H9 (cell line): ENCODE measurements at regions not wholly inside any gene's neighbourhood (a gene's known extent, or its start where the extent isn't known, plus 50 kb on each side); places are given as distances from the start of the nearest gene placed in this dataset.

Source experiments
- DNase-seq: peaks from one replicate; pipeline ENCODE4 v3.0.0-alpha.2; 2017
- H2AFZ ChIP-seq: one replicate; pipeline ENCODE4 v1.6.1; 2013; ENCODE audit warnings: mild to moderate bottlenecking, low read length, control low read depth, moderate library complexity
- H2AK5ac ChIP-seq: 2 replicates; pipeline ENCODE4 v1.6.1; 2013; ENCODE audit warnings: low read length, control low read depth, mixed read lengths; ENCODE audit not compliant: insufficient read length
- H2BK120ac ChIP-seq: one replicate; pipeline ENCODE4 v1.6.1; 2013; ENCODE audit warnings: low read depth, mild to moderate bottlenecking, low read length, control low read depth, inconsistent platforms; ENCODE audit not compliant: poor library complexity, severe bottlenecking
- H2BK12ac ChIP-seq: 2 replicates; pipeline ENCODE4 v1.6.1; 2013; ENCODE audit warnings: low read length, control low read depth, mixed read lengths, low read depth; ENCODE audit not compliant: insufficient read length
- H2BK15ac ChIP-seq: 2 replicates; pipeline ENCODE4 v1.6.1; 2013; ENCODE audit warnings: low read depth, low read length, control low read depth
- H2BK20ac ChIP-seq: one replicate; pipeline ENCODE4 v1.6.1; 2013; ENCODE audit warnings: low read depth, mild to moderate bottlenecking, low read length, control low read depth, inconsistent platforms; ENCODE audit not compliant: poor library complexity, severe bottlenecking
- H2BK5ac ChIP-seq: 2 replicates; pipeline ENCODE4 v1.6.1; 2013; ENCODE audit warnings: low read length, control low read depth, mixed read lengths; ENCODE audit not compliant: insufficient read length
- H3K14ac ChIP-seq: 2 replicates; pipeline ENCODE4 v1.6.1; 2013; ENCODE audit warnings: low read length, control low read depth; ENCODE audit not compliant: insufficient read depth
- H3K18ac ChIP-seq: 2 replicates; pipeline ENCODE4 v1.6.1; 2013; ENCODE audit warnings: low read depth, mild to moderate bottlenecking, mixed read lengths, low read length, control low read depth; ENCODE audit not compliant: insufficient read length
- H3K23ac ChIP-seq: 2 replicates; pipeline ENCODE4 v1.6.1; 2013; ENCODE audit warnings: low read length, control low read depth, mixed read lengths, low read depth; ENCODE audit not compliant: insufficient read length
- H3K23me2 ChIP-seq: 2 replicates; pipeline ENCODE4 v1.6.1; 2013; ENCODE audit warnings: low read depth, mild to moderate bottlenecking, mixed read lengths, low read length, control low read depth; ENCODE audit not compliant: insufficient read length, poor library complexity, severe bottlenecking
- H3K27ac ChIP-seq: 2 replicates; pipeline ENCODE4 v1.5.1; 2013; ENCODE audit warnings: low read length, control low read depth, mixed read lengths, low read depth; ENCODE audit not compliant: insufficient read length
- H3K27me3 ChIP-seq: 2 replicates; pipeline ENCODE4 v1.6.1; 2013; ENCODE audit warnings: low read length, control low read depth, inconsistent platforms; ENCODE audit not compliant: insufficient read depth
- H3K4ac ChIP-seq: 2 replicates; pipeline ENCODE4 v1.6.1; 2013; ENCODE audit warnings: low read depth, mild to moderate bottlenecking, control low read depth, inconsistent platforms, low read length, moderate library complexity
- H3K4me1 ChIP-seq: 2 replicates; pipeline ENCODE4 v1.6.1; 2013; ENCODE audit warnings: low read length, control low read depth, inconsistent platforms; ENCODE audit not compliant: insufficient read depth
- H3K4me2 ChIP-seq: 2 replicates; pipeline ENCODE4 v1.6.1; 2013; ENCODE audit warnings: low read length, control low read depth, mixed read lengths; ENCODE audit not compliant: insufficient read length, insufficient read depth
- H3K56ac ChIP-seq: 2 replicates; pipeline ENCODE4 v1.6.1; 2013; ENCODE audit warnings: low read depth, mild to moderate bottlenecking, mixed read lengths, low read length, control low read depth; ENCODE audit not compliant: insufficient read length
- H3K79me1 ChIP-seq: 2 replicates; pipeline ENCODE4 v1.6.1; 2013; ENCODE audit warnings: low read depth, mild to moderate bottlenecking, moderate library complexity, low read length, control low read depth, inconsistent platforms; ENCODE audit not compliant: insufficient read depth, poor library complexity, severe bottlenecking
- H3K79me2 ChIP-seq: 2 replicates; pipeline ENCODE4 v1.6.1; 2013; ENCODE audit warnings: low read length, control low read depth, inconsistent platforms; ENCODE audit not compliant: insufficient read depth
- H3K9ac ChIP-seq: 2 replicates; pipeline ENCODE4 v1.6.1; 2013; ENCODE audit warnings: low read length, control low read depth, mixed read lengths; ENCODE audit not compliant: insufficient read length; ENCODE audit errors: extremely low read depth
- H3K9me3 ChIP-seq: one replicate; pipeline ENCODE4 v1.6.1; 2013; ENCODE audit warnings: low read depth, low read length, inconsistent platforms; ENCODE audit not compliant: control insufficient read depth
- H3T11ph ChIP-seq: one replicate; pipeline ENCODE4 v1.6.1; 2013; ENCODE audit warnings: mild to moderate bottlenecking, low read length, control low read depth, inconsistent platforms
- H4K20me1 ChIP-seq: one replicate; pipeline ENCODE4 v1.6.1; 2013; ENCODE audit not compliant: control insufficient read depth, insufficient read length, insufficient read depth
- H4K5ac ChIP-seq: 2 replicates; pipeline ENCODE4 v1.6.1; 2013; ENCODE audit warnings: low read depth, mild to moderate bottlenecking, mixed read lengths, low read length, control low read depth; ENCODE audit not compliant: insufficient read length
- H4K8ac ChIP-seq: replicated peaks from 2 replicates; pipeline ENCODE4 v1.6.1; 2013; ENCODE audit warnings: low read length, control low read depth, mixed read lengths, low read depth; ENCODE audit not compliant: insufficient read length
- H4K91ac ChIP-seq: 2 replicates; pipeline ENCODE4 v1.6.1; 2013; ENCODE audit warnings: low read depth, mild to moderate bottlenecking, moderate library complexity, mixed read lengths, low read length, control low read depth; ENCODE audit not compliant: insufficient read length
- H3K27ac Mint-ChIP-seq, 3 experiments: 2 replicates in 2 of 3; 3 replicates in 1 of 3; pipeline ENCODE4 v1.8.0; 2020 to 2021; ENCODE audit warnings: mixed read lengths in 3 of 3, mild to moderate bottlenecking in 1 of 3, moderate library complexity in 1 of 3
- H3K27me3 Mint-ChIP-seq: 2 replicates; pipeline ENCODE4 v1.8.0; 2021; ENCODE audit warnings: low read depth, mild to moderate bottlenecking, moderate library complexity, mixed read lengths
- H3K36me3 Mint-ChIP-seq, 3 experiments: 2 replicates in 2 of 3; 3 replicates in 1 of 3; pipeline ENCODE4 v1.8.0; 2020 to 2021; ENCODE audit warnings: low read depth in 3 of 3, mixed read lengths in 3 of 3; ENCODE audit not compliant: insufficient read depth in 1 of 3
- H3K4me1 Mint-ChIP-seq, 2 experiments: 2 replicates each; pipeline ENCODE4 v1.8.0; 2020; ENCODE audit warnings: mixed read lengths in 2 of 2
- H3K4me3 Mint-ChIP-seq, 2 experiments: 2 replicates in 1 of 2; 3 replicates in 1 of 2; pipeline ENCODE4 v1.8.0; 2020 to 2021; ENCODE audit warnings: mild to moderate bottlenecking in 2 of 2, mixed read lengths in 2 of 2, moderate library complexity in 1 of 2
- H3K9me3 Mint-ChIP-seq, 2 experiments: 2 replicates in 1 of 2; 3 replicates in 1 of 2; pipeline ENCODE4 v1.8.0; 2020; ENCODE audit warnings: mild to moderate bottlenecking in 2 of 2, mixed read lengths in 2 of 2, moderate library complexity in 1 of 2
- WGBS: extraction: QIAGEN DNeasy Blood & Tissue Kit; methylation state at CpG from one replicate; pipeline ENCODE4 v1.1.7; 2013; ENCODE audit warnings: missing lambda C conversion rate, low lambda C conversion rate, mixed read lengths; ENCODE audit not compliant: insufficient read length; ENCODE audit errors: extremely low coverage; 5-methylcytosine and 5-hydroxymethylcytosine counted together
- TF ChIP-seq, protein P1 (sequence below): fragments of 200-600 bp; sonication (generic); conservative IDR thresholded peaks from 3 replicates; pipeline ENCODE4 v1.8.0; 2021; ENCODE audit warnings: antibody characterized with exemption, mild to moderate bottlenecking

DNA sequence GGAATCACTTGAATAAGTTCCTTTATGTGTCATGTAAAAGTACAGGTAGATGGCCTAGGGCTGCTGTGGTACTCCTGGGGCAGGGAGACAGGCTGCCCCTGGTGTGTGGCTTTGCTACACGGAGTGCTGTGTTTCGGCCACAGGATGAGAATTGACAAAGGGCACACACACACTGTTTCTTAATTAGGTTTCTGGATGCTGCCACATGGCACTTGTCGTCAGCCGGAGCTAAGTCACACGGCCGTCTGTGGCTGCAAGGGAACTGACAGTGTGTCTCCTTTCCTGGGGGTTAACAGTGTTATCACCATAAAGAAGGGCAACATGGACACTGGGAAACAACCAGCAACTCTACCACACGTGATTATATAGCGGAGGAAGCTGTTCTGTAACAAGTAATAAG, 55.7 kb upstream of the CREB5 start:
- Histone ChIP-seq H3K4ac (no peak overlapping the region), H2BK5ac (no peak overlapping the region), H3T11ph (no peak overlapping the region), H3K27me3 (no peaks in the 10 kb centered on the region), H3K4me2 (no peak overlapping the region), H3K79me2 (no peaks in the 10 kb centered on the region), H4K5ac (no peak overlapping the region), H2BK12ac (no peak overlapping the region), H3K14ac (no peak overlapping the region), H2BK20ac (no peak overlapping the region), H3K23me2 (no peaks in the 10 kb centered on the region), H3K23ac (no peak overlapping the region), H3K9me3 (no peaks in the 10 kb centered on the region), H4K91ac (no peak overlapping the region), H4K8ac (no peak overlapping the region), H3K4me1 (peaks cover 10% of the 10 kb centered on the region), H2BK15ac (no peak overlapping the region), H3K9ac (no peak overlapping the region), H4K20me1 (no peaks in the 10 kb centered on the region), H2AK5ac (no peak overlapping the region), H2AFZ (no peak overlapping the region), H3K18ac (no peak overlapping the region), H3K79me1 (no peaks in the 10 kb centered on the region), H2BK120ac (no peak overlapping the region), H3K56ac (no peak overlapping the region), H3K27ac (no peak overlapping the region)
- no peaks in the 10 kb centered on the region for H3K27me3 Mint-ChIP-seq
- H3K9me3 Mint-ChIP-seq, result peaks cover 2 to 3% of the 10 kb centered on the region in 2 experiments; a peak in 3 of 5 replicates
- H3K4me1 Mint-ChIP-seq, result peaks cover 42 to 56% of the 10 kb centered on the region in 2 experiments
- no peak overlapping the region; a peak in 1 of 7 replicates for H3K27ac Mint-ChIP-seq
- TF ChIP-seq, protein P1, sequence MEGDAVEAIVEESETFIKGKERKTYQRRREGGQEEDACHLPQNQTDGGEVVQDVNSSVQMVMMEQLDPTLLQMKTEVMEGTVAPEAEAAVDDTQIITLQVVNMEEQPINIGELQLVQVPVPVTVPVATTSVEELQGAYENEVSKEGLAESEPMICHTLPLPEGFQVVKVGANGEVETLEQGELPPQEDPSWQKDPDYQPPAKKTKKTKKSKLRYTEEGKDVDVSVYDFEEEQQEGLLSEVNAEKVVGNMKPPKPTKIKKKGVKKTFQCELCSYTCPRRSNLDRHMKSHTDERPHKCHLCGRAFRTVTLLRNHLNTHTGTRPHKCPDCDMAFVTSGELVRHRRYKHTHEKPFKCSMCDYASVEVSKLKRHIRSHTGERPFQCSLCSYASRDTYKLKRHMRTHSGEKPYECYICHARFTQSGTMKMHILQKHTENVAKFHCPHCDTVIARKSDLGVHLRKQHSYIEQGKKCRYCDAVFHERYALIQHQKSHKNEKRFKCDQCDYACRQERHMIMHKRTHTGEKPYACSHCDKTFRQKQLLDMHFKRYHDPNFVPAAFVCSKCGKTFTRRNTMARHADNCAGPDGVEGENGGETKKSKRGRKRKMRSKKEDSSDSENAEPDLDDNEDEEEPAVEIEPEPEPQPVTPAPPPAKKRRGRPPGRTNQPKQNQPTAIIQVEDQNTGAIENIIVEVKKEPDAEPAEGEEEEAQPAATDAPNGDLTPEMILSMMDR, result no peak
- no peak overlapping the region for H3K4me3 Mint-ChIP-seq
- WGBS, result no CpG with 5 or more reads among the region's 8 CpGs
- H3K36me3 Mint-ChIP-seq, result no peaks in the 10 kb centered on the region; a peak in 1 of 7 replicates
- DNase-seq, result no peak
